Left kidney (tissue), 1 donor: ENCODE measurements at regions not wholly inside any gene's neighbourhood (a gene's known extent, or its start where the extent isn't known, plus 50 kb on each side); places are given as distances from the start of the nearest gene placed in this dataset.
"Not testable (repeated sequence)": the region's sequence is repeated elsewhere in the genome, so short reads cannot be mapped to it uniquely, and the experiment has no call there.

Experiments
- DNase-seq: peaks from one replicate; pipeline ENCODE4 v3.0.0-alpha.2; 2013

GRCh38 chr1:30183895-30184294, 539.5 kb downstream of the MATN1 start:
- no peak for DNase-seq

GRCh38 chr1:30183006-30183405, 540.4 kb downstream of the MATN1 start:
- no peak for DNase-seq

GRCh38 chr1:30179942-30180543, 543.3 kb downstream of the MATN1 start:
- DNase-seq, result no peak

- no peak for DNase-seq
These were observed 546.9 kb downstream of the MATN1 start for GRCh38 chr1:30176477-30176876.

- no peak for DNase-seq
These were observed 548.9 kb downstream of the MATN1 start for GRCh38 chr1:30174499-30174898.

- no peak for DNase-seq
These were observed 549.8 kb downstream of the MATN1 start for GRCh38 chr1:30173560-30173959.

- DNase-seq, result no peak
These were observed 550.6 kb downstream of the MATN1 start for GRCh38 chr1:30172757-30173156.

- no peak for DNase-seq
These were observed 551.1 kb downstream of the MATN1 start for GRCh38 chr1:30172299-30172694.

GRCh38 chr1:30171537-30172298, 551.7 kb downstream of the MATN1 start:
- DNase-seq, result no peak

- no peak for DNase-seq
These were observed 554.1 kb downstream of the MATN1 start for GRCh38 chr1:30169269-30169668.

- peak; percentile 29 for DNase-seq
These were observed 557.2 kb downstream of the MATN1 start for GRCh38 chr1:30166174-30166573.

DNA sequence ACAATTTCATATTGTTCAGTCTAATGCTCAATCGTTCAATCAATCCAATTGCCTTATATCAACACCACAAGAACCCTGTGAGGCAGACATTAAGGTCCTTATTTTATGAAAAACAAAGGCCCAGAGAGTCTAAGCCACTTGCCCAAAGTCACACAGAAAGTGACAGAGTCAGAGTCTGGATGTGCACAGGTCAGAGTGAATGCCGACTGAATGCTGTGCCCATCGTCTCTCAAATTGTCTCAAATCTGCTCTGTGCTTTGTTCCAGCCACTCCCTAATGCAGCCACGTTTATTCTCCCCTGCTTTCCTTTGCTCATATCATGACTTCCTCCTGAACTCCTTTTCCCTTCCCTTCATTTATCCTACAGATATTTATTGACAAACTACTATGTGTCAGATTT, 558.3 kb downstream of the MATN1 start:
- no peak for DNase-seq

DNA sequence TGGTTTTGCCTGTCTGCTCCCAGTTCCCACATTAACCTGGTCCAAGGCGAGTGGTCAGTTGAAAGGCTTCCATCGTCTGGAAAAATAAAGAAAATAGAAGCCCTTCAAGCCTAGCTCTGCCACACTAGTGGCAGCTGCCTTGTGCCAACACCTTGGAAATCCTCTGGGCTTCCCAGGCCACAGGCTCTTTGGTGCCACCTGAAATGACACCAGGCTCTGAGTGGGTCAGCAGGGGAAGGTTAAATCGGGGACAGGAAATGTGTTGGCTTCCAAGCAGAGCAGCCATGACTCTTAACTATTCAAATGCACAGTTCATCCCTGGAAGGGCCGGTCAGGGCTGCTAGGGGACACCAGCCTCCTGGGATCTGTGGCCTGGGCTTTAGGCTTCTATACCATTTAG, 558.7 kb downstream of the MATN1 start:
- DNase-seq, result no peak

DNA sequence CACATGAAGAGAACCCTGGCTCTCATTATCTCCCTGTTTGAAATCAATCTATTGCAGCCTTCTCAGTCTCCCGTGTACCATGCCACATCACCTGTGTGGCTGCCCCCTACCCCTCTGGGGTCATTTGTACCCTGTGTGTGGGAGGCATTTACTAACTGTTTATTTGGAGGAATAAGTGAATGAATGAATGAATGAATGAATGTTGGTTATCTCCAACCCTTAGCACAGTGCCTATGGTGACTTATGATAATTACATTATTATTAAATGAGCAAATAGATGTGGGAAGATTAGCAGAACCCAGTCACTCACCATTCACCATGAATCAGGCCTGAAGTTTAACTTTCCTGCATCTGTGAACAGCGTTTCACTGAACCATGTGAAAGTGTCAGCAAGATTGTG, 560.8 kb downstream of the MATN1 start:
- DNase-seq, result no peak

DNA sequence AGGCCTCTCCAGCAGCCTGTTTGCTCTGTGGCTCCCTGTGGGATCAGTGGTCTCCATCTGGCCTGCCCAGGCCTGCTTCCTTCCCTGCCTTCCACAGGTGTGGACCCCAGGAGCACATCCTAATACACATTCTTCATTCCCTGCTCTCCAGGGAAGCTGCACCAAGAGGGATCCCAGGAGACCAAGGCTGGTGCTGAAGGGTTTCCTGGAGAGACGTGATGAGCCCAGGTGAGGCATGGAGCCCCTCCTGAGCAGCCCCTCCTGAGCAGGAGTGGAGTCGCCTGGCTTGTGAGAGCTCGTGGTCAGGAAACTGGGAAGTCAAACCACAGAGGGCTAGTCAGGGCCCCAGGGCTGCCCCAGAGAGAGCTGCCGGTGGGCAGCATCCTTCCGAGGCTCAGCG, 561.4 kb downstream of the MATN1 start:
- no peak for DNase-seq

GRCh38 chr1:30160999-30161689, 562.2 kb downstream of the MATN1 start:
- DNase-seq, result no peak

- no peak for DNase-seq
These were observed 564.4 kb downstream of the MATN1 start for GRCh38 chr1:30159015-30159414.

DNA sequence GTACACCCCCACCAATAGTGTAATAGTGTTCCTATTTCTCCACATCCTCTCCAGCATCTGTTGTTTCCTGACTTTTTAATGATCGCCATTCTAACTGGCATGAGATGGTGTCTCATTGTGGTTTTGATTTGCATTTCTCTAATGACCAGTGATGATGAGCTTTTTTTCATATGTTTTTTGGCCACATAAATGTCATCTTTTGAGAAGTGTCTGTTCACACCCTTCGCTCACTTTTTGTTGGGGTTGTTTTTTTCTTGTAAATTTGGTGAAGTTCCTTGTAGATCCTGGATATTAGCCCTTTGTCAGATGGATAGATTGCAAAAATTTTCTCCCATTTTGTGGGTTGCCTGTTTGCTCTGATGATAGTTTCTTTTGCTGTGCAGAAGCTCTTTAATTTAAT, 567.7 kb downstream of the MATN1 start:
- not testable (repeated sequence) for DNase-seq

GRCh38 chr1:30155253-30155652, 568.1 kb downstream of the MATN1 start:
- DNase-seq, result not testable (repeated sequence)

- no peak for DNase-seq
These were observed 569.5 kb downstream of the MATN1 start for GRCh38 chr1:30153743-30154449.

- DNase-seq, result no peak
These were observed 571.6 kb downstream of the MATN1 start for GRCh38 chr1:30151826-30152225.

DNA sequence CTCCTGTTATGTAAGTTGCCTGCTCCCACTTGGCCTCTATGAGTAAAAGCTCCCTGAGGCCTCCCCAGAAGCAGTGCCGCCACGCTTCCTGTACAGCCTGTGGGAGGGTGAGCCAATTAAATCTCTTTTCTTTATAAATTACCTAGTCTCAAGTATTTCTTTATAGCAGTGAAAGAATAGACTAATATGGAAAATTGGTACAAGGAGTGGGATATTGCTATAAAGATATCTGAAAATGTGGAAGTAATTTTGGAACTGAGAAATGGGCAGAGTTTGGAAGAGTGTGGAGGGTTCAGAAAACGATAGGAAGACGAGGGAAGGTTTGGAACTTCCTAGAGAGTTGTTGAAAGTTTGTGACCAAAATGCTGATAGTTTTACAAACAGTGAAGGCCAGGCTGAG, 572.3 kb downstream of the MATN1 start:
- DNase-seq, result no peak

DNA sequence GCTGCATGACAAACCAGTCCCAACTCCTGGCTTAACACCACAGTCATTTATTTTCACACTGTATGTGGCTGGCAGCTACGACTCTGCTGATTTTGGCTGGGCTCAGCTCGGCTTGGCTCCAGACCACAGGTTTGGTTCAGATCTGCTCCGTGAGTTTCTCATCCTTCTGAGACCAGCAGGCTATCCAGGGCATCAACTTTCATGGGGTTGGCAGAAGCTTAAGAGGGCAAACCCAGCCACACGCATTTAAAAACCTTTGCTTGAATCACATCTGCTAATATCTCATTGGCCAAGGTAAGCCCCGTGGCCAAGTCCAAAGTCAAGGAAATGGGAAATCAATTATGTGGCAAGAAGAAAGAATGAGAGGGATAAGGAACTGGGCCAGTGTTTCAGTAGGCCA, 574.2 kb downstream of the MATN1 start:
- no peak for DNase-seq
